Kidney (tissue), 13 donors: ENCODE measurements at regions not wholly inside any gene's neighbourhood (a gene's known extent, or its start where the extent isn't known, plus 50 kb on each side); places are given as distances from the start of the nearest gene placed in this dataset.

ENCODE experiments used
- DNase-seq, 5 donors: peaks; one replicate each; pipeline ENCODE4 v3.0.0-alpha.2; 2013 to 2020
- FAIRE-seq: peaks from 2 replicates; lab custom pipeline; 2012; peaks lifted over from hg19 to GRCh38; lab: Jason Lieb, UNC
- H3K27ac ChIP-seq, 2 donors: one replicate each; pipeline ENCODE4 v1.7.0; 2013; ENCODE audit warnings: low read depth in 2 of 2, low read length in 2 of 2, inconsistent platforms in 1 of 2
- H3K27me3 ChIP-seq: one replicate; pipeline ENCODE4 v1.7.1; 2013; ENCODE audit warnings: low read length, inconsistent platforms; ENCODE audit not compliant: control insufficient read depth, insufficient read depth
- H3K36me3 ChIP-seq, 3 donors: one replicate each; pipeline versions ENCODE4 v1.7.0 to v1.7.1; 2013; ENCODE audit warnings: low read length in 3 of 3, control low read depth in 1 of 3, inconsistent platforms in 1 of 3; ENCODE audit not compliant: insufficient read depth in 3 of 3, control insufficient read depth in 2 of 3
- H3K4me1 ChIP-seq, 3 donors: one replicate each; pipeline versions ENCODE4 v1.7.0 to v1.7.1; 2013; ENCODE audit warnings: low read length in 3 of 3, inconsistent platforms in 1 of 3, low read depth in 1 of 3; ENCODE audit not compliant: control insufficient read depth in 2 of 3, insufficient read depth in 2 of 3
- H3K4me3 ChIP-seq, 3 donors: one replicate each; pipeline versions ENCODE4 v1.7.0 to v1.8.1; 2013; ENCODE audit warnings: low read length in 3 of 3, control low read depth in 1 of 3, inconsistent platforms in 1 of 3
- H3K9ac ChIP-seq, 3 donors: one replicate each; pipeline versions ENCODE4 v1.7.0 to v1.7.1; 2013; ENCODE audit warnings: low read length in 3 of 3, control low read depth in 1 of 3, inconsistent platforms in 1 of 3
- H3K9me3 ChIP-seq, 3 donors: one replicate each; pipeline versions ENCODE4 v1.7.0 to v1.7.1; 2013; ENCODE audit warnings: low read length in 3 of 3, control low read depth in 1 of 3, inconsistent platforms in 1 of 3; ENCODE audit not compliant: control insufficient read depth in 2 of 3, insufficient read depth in 1 of 3
- intact Hi-C: fragments of 100-400 bp; cut with DNase I; formaldehyde crosslinking; loops from one replicate; pipeline ENCODE4 v1.11.1; 2022
- TF ChIP-seq, protein P1 (sequence below): IDR thresholded peaks from 3 replicates; pipeline ENCODE4 v1.5.1; 2012; ENCODE audit warnings: mild to moderate bottlenecking, moderate library complexity, borderline replicate concordance; ENCODE audit not compliant: insufficient read depth; ENCODE audit errors: extremely low read depth
- donor health status: control.
- donor health status: control.
- donor health status: control.
- donor health status: control.
- donor health status: control.
- donor health status: DM: yes; HTN: yes; CAD: no.
- donor health status: Normal renal cell carcinoma (clear cell type).

DNA sequence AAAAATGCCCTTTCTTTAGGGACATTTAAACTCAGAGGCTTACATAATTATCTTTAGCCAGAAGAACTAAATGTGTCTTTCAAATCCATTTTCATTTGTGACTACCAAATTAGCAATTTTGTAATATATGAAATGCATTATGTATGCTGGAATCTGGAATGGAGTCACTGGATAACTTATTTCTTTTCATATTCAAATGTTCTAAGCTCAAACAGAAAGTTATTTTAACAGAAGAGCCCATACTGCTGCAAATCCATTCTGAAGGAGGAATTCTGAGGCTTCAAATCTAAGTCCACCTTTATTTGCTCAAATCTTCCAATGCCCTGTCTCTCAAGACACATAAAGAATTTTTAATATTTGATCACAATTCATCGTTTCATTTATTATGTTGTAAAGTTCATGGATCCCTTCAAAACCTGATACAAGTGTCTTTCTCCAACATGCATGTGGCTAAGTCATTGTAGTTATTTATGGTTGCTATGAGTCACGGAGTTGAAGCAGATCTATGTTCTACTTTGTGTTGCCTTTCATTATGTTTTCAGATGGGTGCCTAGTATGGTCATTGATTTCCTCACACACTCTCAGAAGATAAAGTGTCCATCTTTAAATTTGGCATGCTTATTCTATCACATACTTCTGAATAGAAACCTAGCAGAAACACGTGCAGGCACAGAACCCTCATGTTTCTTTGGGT lies 214.8 kb upstream of the GCFC2 start:
- TF ChIP-seq, protein P1, sequence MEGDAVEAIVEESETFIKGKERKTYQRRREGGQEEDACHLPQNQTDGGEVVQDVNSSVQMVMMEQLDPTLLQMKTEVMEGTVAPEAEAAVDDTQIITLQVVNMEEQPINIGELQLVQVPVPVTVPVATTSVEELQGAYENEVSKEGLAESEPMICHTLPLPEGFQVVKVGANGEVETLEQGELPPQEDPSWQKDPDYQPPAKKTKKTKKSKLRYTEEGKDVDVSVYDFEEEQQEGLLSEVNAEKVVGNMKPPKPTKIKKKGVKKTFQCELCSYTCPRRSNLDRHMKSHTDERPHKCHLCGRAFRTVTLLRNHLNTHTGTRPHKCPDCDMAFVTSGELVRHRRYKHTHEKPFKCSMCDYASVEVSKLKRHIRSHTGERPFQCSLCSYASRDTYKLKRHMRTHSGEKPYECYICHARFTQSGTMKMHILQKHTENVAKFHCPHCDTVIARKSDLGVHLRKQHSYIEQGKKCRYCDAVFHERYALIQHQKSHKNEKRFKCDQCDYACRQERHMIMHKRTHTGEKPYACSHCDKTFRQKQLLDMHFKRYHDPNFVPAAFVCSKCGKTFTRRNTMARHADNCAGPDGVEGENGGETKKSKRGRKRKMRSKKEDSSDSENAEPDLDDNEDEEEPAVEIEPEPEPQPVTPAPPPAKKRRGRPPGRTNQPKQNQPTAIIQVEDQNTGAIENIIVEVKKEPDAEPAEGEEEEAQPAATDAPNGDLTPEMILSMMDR = no peak
- DNase-seq (no peak), FAIRE-seq (no peak)
- H3K9ac ChIP-seq = no peak overlapping the region
- intact Hi-C loops = no loop called here
- H3K9me3 ChIP-seq = no peaks in the 10 kb centered on the region
- H3K4me3 ChIP-seq = no peak overlapping the region
- no peak overlapping the region for H3K27ac ChIP-seq
- H3K4me1 ChIP-seq = no peaks in the 10 kb centered on the region
- no peaks in the 10 kb centered on the region for H3K27me3 ChIP-seq
- no peaks in the 10 kb centered on the region for H3K36me3 ChIP-seq

DNA sequence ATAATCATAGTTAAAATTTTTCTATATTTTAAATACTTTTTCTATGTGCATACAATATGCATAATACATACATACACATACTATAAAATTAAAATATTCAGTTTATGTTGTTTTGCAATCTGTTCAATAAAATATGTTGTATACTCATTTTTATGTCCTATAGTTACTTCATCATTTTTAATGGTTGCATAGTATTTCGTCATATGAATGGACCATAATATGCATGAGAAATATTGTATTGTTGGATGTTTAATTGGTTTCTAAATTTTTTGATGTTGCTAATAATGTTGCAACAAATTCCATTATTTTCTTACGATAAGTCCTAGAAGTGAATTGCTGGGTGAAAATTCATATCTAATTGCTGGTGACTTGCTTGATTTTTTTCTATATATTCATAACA lies 211.5 kb upstream of the GCFC2 start:
- H3K4me3 ChIP-seq = no peak overlapping the region
- no peak overlapping the region for H3K9ac ChIP-seq
- DNase-seq (no peak), FAIRE-seq (peak; percentile 81)
- no peaks in the 10 kb centered on the region for H3K27me3 ChIP-seq
- intact Hi-C loops = no loop called here
- H3K4me1 ChIP-seq = no peaks in the 10 kb centered on the region
- TF ChIP-seq, protein P1 = no peak
- no peak overlapping the region for H3K27ac ChIP-seq
- no peaks in the 10 kb centered on the region for H3K9me3 ChIP-seq
- no peaks in the 10 kb centered on the region for H3K36me3 ChIP-seq

DNA sequence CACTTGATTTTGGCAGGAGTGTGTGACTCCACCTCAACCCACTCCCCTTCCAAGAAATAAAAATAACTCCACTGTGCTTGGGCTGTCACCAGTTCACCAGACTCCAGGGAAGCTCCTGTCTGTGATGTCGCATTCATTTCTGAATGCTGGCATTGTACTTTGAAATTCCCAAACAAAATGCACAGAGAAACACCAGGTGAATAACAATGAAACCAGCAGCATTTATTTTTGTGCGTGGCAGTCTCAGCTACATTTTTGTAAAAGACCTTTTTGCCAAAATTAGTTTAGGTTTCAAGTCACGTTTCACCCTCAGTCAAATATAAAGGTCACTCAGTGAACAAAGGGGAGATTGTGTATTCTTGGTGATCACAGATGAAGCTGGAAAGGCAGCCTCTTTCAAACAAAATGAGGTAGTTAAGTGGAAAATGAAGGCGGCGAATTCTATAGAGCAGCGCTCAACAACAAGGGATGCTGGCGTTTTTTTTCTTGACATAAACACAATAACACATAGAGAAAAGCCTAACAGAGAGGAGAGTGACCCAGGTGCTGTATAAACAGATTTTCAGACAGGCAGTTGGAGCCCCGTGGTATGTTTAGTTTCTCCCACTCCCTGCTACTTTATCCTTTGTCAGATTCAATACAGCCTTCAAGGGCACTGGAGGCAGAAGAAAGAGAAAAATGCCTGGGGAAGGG lies 210.3 kb upstream of the GCFC2 start:
- no peaks in the 10 kb centered on the region for H3K4me1 ChIP-seq
- intact Hi-C loops = no loop called here
- no peak overlapping the region for H3K9ac ChIP-seq
- TF ChIP-seq, protein P1 = no peak
- no peak overlapping the region for H3K27ac ChIP-seq
- DNase-seq = peak in 2 of 5 donors; percentile 22 to 25
- no peak overlapping the region for H3K4me3 ChIP-seq
- H3K27me3 ChIP-seq = no peaks in the 10 kb centered on the region
- no peaks in the 10 kb centered on the region for H3K9me3 ChIP-seq
- no peaks in the 10 kb centered on the region for H3K36me3 ChIP-seq
- no peak for FAIRE-seq
